HuH-7.5 (cell line): ENCODE measurements at regions not wholly inside any gene's neighbourhood (a gene's known extent, or its start where the extent isn't known, plus 50 kb on each side); places are given as distances from the start of the nearest gene placed in this dataset.
"Not testable (repeated sequence)": the region's sequence is repeated elsewhere in the genome, so short reads cannot be mapped to it uniquely, and the experiment has no call there.

Experiments
- DNase-seq: peaks from one replicate; pipeline ENCODE4 v3.0.0; 2011; ENCODE audit warnings: low spot score

DNA sequence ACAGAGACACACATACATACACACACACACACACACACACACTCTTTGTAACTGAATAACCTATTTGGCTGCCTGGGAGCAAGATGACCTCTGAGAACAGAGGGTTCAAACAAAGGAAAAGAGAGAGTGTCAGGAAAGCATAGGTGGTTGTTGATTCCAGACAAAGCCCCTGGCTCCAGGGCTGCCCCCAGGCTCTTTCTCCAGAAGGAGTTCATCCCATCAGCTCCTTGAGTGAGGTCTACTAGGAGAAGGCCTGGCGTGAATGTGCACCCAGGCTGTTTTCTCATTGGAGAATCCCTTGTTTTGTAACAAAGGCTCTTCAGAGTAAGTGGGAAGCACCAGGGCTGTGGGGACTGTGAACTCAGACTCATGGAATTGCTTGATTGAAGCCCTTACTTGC lies 151.9 kb downstream of the EMP1 start:
- no peak for DNase-seq

DNA sequence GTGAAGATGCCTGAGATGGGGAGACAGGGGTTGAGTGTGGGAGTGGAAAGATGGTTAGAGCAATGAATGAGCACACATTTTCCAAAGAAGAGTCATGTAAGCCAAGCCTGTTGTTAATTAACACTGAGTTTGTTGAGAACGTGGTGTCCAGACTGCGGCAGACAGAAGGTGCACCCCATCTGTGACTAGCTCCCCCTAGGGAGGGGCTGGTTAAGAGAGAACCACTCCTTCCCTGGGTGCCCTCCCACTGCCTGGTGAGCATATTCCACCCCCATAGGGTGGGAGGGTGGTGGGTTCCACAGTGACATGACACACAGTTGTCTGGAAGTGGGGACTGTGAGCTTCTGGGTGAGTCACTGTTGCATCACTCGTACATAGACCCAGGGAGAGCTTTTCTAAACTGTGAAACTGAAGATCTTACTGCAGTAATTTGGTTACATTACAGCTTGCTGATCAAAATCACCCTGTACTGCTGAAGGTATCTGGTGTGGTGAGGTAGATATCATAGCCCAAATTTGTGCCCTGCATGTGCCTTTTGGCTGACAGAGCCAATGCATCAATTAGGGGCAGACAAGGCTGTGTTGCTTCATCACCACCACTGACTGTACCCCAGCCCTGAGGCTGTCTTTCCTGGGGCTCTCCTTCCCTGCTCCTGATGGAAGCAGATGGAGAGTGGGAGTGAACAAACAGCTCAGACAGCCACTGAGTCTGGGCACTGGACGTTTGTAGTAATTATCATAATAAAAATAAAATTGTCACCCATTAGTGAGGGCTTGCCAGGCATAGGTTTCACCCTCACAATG lies 150.9 kb downstream of the EMP1 start:
- no peak for DNase-seq

DNA sequence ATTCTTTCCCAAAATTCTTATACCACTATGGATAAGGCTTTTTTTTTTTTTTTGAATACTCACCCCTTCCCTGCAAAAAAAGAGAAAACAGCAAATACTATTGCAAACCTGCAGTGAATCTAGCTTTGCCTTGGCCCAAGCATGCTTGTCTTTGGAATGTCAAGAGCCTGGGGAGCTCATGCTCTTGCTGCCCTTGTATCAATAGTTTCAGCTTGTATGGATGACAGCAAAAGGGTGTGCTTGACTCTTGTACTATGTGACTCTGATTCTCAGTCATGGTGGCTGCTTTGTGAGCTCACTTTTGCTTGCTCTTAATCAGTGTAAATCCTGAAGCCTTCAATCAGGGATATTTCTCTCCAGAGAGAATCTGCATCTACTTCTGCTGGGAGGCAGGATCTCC lies 149.2 kb downstream of the EMP1 start:
- DNase-seq: no peak

DNA sequence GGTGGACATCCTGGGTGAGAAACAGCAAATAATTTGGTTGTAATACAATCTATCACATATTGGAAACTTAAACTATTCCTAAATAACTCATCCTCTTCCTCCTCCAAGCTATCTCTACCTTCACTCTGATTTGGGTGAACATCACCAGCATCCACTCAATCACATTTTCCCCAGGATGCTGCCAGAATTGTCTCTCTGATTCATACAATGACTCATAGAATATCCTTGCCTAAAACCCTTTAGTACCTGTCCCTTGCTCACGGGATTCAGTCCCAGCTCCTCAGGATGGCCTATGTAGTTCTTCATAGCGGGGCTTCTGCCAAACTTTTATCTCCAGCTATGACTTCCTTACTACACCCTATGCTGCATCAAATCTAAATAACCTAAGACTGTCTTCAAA lies 146.8 kb downstream of the EMP1 start:
- no peak for DNase-seq

DNA sequence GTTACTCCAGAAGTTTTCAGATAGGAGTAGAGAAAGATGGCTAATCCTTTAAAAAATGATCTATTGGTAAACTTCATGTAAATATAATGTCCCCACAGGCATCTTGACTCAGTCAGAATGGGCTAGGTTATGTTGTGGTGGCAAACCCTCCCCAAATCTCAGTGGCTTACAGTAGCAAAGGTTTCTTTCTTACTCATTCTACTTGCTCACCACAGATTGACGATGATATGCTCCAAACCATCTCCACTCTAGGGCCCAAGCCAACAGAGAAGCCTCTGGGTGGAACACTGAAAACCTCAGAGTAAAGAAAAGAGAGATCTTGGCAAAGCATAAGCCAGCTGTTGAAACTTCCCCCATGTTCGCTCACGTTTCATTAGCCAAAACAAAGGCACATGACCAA lies 146.4 kb downstream of the EMP1 start:
- DNase-seq: no peak

DNA sequence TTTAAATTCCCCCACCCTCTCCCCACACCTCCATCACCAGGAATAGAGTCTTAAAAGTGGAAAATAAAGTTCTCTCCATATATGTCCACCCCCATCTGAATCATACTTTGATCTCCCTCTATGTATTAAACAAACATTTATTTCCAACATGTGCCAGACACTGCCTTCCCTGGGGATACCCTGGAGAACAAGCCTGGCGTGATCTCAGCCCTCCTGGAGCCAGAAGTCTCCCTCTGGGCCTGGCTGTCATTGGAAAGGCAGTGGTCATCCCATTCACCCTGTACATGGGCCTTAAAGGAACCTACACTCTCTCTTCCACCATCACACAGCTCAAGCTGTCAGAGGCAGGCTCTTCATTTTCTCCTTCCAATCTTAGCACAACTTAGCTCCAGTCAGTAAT lies 143.6 kb downstream of the EMP1 start:
- DNase-seq: no peak

DNA sequence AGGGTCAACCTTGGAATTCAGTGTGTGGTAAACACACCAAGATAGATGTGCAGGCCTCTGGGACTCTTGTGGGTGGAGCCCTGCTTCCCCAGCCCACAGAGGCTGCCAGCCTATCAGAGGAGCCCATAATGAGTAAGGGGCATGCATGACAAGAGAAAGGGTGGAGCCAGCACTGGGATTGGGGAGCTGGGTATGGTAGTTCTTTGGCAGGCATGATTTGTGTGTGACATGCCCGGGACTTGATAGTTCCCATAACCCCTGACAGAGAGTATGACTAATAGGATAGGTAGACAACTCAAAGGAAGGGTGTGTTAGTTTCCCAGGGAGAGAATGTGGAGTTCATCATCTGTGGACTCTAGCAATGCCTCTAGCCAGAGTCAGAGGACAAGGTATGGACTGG lies 143.0 kb downstream of the EMP1 start:
- DNase-seq: no peak

DNA sequence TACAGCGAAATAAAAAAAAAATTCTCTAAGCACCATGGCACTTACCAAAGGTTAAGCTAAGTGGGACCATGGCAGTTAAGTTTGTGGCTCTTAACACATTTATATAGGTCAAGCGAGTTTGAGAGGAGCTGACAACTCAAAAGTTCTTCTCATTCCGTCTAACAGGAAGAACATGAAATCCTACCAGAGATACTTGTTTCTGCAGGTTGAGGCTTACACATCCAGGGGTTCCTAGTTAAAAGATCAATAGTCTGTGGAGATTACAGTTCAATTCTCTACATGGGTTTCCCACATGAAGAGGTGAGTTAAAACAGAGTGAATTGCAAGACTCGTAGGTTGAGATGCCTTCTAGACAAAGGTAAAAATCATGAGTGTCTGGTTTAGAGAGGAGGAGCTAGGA lies 142.6 kb downstream of the EMP1 start:
- no peak for DNase-seq

DNA sequence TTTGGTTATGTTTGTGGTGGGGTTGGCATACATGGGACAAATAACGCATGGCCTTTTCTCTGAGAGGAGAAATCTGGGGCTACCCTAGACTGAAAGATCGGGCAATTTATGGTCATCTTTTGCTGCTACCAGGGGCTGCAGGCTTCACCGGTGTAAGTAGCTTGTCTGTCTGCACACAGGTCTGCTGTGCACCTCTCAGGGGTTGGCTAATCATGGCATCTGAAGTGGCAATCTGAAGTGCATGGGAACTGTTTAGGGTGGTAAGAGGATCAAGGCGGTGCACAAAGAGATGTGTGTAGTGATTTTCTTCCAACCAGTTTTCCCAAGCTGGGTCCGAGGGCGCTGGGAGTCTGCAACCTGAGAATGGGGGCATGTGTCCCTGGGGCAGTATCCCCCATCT lies 141.3 kb downstream of the EMP1 start:
- no peak for DNase-seq

DNA sequence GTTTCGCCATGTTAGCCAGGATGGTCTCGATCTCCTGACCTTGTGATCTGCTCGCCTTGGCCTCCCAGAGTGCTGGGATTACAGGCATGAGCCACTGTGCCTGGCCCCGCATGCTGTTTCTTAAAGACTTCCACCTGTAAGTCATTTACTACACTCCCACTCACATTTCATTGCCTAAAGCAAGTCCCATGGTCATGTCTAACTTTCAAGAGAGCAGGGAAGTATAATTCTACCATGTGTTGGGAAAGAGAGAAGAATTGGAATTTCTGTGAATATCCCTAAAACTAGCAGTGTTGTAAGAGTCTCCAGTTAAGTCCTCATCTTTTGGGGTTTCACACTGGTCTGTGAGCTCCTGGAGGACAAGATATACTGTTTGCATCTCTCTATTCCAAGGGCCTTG lies 139.7 kb downstream of the EMP1 start:
- DNase-seq: no peak

DNA sequence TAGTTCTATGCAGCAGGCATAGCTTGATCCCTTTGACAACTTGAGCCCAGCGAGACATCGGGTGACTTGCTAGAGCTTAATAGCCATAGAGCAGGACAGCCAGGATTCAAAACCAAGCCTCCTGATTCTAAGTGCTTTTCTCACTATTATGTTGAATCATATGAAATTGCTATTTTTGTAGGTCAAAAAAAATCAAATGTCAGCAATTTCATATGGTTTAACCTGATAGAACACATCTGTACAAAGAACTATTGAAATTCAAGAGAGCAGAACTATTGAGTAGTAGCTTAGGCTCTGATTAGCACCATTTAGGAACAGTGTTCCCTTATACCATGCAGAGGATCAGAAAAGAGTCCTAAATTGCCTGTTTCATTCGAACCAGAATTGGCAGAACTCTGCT lies 132.0 kb downstream of the EMP1 start:
- no peak for DNase-seq

DNA sequence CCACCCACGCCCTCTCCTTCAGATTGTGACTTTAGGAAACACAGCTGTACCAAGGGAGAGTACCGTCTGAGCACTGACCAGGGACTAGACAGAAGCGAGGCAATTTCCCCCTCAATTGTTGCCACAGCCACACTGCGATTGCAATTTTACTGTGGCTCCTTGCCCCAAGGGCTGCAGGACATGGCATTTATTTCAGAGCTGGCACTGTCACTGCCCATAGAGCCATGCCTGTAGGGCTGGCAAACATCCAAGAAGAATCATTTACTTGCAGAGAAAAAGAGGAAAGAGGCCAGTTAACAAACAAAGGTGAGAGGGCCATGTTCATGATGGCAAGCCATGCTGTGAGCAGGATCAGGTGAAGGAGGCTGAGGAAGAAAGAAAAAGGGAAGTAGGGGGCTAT lies 129.6 kb downstream of the EMP1 start:
- no peak for DNase-seq

DNA sequence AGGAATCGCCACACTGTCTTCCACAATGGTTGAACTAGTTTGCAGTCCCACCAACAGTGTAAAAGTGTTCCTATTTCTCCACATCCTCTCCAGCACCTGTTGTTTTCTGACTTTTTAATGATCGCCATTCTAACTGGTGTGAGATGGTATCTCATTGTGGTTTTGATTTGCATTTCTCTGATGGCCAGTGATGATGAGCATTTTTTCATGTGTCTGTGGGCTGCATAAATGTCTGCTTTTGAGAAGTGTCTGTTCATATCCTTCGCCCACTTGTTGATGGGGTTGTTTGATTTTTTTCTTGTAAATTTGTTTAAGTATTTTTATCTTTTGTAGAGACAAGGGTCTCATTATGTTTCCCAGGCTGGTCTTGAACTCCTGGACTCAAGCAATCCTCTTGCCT lies 128.5 kb downstream of the EMP1 start:
- not testable (repeated sequence) for DNase-seq

DNA sequence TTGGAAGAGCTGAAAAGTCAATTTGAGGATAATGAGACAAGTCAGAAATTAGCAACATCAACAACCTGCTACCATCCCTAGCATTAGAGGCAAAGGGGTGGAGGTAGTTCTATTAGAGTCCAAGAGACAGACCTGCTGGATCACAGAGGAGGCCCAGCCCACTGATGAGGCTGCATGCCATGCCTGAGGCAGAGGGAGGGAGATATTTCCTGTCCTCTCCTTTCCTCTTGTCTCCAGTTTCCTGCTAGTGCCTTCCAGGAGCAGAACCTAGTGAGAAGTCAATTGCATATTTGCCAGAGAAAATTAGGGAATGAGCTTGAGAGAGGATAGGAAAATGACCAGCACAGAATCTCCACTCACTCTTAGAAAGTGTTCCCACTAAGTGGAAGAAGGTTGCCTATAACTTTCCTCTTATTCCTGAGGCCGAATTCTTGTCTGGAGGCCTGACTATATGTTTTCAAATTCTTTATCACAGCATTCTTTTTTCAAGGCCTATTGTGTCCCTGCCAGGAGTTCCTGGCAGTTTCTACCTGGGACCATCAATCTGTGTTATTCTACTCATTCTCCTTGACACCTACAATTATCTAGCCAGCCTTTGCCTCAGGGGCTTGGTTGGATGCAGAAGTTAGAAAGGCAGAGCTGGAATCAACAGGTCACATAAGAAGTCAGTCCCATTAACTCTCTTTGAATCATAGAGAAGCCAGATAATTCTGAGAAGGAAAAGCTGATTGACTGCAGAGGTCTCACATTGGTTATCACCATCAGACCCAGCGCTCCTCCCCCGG lies 121.9 kb downstream of the EMP1 start:
- DNase-seq: no peak

DNA sequence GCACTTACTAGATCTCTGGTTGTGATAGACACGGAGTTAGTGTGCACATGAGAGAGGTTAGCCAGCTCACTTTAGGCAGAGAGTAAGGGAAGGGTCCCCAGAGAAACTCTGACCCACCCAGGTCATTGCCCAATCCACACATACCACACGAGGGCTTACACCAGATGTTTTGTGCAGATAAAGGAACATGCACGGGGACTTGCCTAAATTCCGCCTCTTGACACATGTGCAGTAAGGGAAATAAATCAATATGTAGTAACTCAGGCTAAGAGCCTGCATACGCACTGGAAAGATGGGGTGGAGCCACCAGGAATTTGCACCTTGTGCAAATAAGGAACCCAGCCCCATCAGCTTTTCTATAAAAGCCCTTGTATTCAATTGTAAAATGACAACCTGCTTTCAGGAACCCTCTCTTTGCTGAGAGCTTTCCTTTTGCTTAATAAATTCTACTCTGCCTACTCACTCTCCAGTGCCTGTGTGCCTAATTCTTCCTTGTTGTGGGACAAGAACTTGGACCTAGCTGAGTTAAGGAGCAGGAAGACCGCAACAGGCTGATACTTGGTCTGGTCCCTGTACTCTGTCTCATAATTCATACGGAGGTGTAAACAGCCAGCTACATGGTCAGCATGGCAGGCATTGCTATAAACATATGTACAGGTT lies 120.2 kb downstream of the EMP1 start:
- DNase-seq: no peak

DNA sequence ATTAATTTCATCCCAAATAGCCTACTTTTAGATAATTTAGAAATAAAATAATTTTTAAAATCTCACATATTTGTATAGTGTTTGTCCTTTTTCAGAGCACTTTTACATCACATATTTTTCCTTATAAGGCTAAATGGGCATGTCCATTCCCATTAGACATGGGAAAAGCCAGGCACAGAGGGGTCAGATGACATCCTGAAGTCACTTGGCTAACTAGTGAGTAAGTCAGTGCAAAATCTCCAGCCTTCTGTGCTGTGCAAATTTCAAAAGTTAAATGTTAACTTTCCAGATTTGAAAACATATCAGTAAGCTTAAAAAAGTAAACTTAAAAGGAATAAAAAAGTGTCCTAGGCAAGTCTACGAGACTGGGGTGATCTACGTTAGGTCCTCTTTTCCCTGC lies 117.4 kb downstream of the EMP1 start:
- no peak for DNase-seq

DNA sequence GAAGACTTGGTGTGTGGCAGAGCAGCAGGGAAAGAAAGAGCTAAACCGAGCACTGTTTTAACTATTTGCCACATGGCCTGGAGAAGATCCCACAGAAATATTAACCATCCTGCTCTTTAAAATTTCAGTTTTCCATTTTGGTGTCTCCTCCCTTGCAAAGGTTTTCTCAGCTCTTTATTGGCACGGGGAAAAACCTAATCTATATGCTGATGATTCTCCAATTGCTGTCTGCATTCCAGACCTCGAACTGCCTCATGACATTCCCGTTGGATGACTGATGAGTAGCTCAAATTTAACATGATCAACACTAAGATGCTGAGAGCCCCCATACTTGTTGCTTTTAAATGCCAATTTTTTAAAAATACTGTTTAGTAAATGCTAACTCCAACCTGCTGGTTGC lies 115.0 kb downstream of the EMP1 start:
- no peak for DNase-seq

DNA sequence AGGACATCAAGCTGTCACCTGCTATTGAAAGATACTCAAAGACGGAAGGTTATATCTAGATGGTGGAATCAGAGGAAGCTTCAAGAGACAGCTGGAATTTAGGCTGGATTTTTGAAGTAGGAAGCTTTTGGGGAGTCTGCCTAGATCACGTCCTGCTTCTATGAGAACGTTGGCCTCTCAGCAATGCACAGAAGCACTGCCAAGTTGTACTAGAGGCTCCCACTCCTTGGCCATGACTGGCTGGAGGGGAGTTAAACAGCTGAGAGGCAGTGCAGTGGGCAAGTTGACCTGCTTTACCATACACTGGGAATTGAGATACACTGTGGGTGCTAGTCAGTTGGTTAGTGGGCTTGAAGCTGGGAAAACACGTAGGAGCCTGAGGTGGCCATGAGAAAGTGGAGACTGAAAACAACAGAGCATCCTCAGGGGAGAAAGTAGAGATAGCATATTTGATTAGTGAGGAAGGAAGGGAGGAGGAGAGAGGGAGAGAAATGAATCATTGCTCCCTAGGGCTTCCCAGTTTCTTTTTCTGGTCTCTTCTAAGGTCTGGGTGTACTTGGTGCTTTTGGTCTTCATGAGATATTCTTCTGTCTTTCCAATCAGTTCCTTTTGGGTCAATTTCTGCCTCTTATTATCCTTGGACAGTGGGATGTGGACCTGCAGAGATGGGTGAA lies 110.8 kb downstream of the EMP1 start:
- DNase-seq: no peak

DNA sequence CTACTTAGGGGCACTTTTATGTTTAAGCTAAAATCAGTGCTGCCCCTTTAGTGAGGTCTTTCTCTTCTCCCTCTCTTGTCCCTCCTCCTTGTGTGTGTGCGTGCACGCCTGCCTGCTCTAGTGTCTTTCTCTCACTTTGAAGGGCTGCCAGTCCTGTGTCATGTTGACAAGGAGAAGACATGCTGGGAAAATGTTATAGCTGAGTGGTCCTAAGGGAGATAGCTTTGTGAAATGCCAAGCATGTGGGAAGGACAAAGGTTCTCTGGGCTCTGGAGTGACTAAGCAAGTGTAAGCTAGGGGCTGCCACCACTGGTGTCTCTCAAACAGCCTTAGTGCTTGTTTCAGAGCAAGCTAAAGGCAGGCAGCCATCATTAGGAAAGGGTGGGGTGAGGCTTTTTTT lies 108.4 kb downstream of the EMP1 start:
- no peak for DNase-seq

DNA sequence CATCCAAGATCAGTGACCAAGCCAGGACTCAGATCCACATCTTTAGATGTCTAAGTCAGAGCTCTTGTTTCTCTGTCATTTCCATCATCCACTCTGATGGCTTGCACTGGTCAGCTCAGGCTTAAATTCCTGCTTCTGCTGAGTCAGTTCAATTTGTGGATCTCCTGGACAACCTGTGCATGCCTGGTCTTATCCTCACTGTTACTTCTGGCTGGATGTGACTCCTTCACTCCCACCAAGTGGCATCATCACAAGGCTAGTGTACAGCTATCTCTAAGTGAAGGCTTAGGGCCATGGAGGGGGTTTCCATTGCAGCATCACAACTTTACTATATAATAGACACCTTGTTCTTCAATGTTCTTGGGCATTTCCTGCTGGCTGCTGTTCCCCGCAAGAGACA lies 102.9 kb downstream of the EMP1 start:
- DNase-seq: no peak

DNA sequence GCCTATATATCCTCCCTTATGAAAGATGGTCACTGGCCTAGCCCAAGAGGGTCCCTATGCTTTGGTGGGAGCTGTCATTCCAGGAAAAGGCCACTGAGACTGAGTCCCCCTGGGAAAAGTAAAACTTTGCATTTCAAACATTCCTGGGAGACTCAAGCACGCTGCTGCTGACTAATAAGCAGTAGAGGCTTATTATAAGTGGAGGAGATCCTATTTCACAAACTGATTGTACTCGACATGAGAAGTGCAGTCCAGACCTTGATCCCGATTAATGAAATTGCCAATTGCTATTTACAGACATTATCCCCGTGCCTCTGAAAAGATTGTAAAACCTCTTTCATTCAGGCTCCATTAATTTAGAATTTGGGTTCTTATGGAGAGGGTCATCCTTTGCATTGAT lies 96.6 kb downstream of the EMP1 start:
- no peak for DNase-seq

DNA sequence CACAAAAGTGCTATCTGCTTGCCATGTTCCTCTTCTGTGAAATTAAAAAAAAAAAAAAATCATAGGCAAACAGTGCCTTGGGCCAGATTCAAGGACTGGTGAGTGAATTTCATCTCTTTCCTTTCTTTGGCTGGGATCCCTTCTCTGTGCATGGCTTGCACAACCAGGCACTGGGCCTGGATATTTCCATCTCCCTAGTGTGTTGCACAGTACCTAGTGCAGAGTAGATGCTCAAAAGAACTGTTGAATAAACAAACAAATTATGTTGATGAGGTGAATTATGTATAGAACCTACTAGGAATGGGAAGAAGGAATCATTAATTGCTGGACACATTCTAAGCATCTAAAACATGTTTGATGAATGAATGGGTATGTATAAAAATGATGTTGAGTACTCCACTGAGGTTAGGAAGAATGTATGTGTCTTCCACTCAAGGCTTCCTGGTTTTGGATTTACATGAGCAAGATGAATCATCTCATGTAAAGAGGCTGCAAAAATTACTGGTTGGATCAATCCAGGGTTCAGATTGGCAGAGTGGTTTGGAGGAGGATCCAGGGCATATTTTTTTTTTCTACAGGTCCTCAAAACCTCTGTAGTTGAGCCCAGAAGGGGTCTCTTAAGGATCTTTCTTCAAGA lies 93.2 kb downstream of the EMP1 start:
- no peak for DNase-seq
